Upper lobe of left lung (tissue), 6 donors: ENCODE measurements at regions not wholly inside any gene's neighbourhood (a gene's known extent, or its start where the extent isn't known, plus 50 kb on each side); places are given as distances from the start of the nearest gene placed in this dataset.

Experiments used
- ATAC-seq, 2 donors: fragments of 200-7000 bp; cut with Tn5 transposase; one replicate each; pipeline ENCODE4 v1.9.1; 2022; ENCODE audit warnings: mild to moderate bottlenecking in 2 of 2, moderate library complexity in 2 of 2; ENCODE audit not compliant: low FRiP score in 2 of 2
- DNase-seq, 2 donors: peaks; one replicate each; pipeline ENCODE4 v3.0.0-alpha.2; 2019 to 2020
- H3K27ac ChIP-seq, 4 donors: fragments of 200-600 bp; sonication (generic); one replicate each; pipeline ENCODE4 v1.5.1; 2016 to 2019
- H3K27me3 ChIP-seq, 4 donors: fragments of 200-600 bp; sonication (generic); one replicate each; pipeline ENCODE4 v1.5.1; 2017 to 2019
- H3K36me3 ChIP-seq, 4 donors: fragments of 200-600 bp; sonication (generic); one replicate each; pipeline ENCODE4 v1.5.1; 2016 to 2019
- H3K4me1 ChIP-seq, 4 donors: fragments of 200-600 bp; sonication (generic); one replicate each; pipeline ENCODE4 v1.5.1; 2018 to 2019
- H3K4me3 ChIP-seq, 4 donors: fragments of 200-600 bp; sonication (generic); one replicate each; pipeline ENCODE4 v1.5.1; 2017 to 2019; ENCODE audit warnings: mild to moderate bottlenecking in 2 of 4, moderate library complexity in 1 of 4
- H3K9me3 ChIP-seq, 4 donors: fragments of 200-600 bp; sonication (generic); one replicate each; pipeline ENCODE4 v1.5.1; 2018 to 2019
- CTCF ChIP-seq, 6 experiments: fragments of 450-650 bp in 4 of 6; fragments of 200-600 bp in 2 of 6; sonication (generic) in 2 of 6; IDR thresholded peaks; one replicate each; pipeline ENCODE4 v1.5.1; 2016 to 2019; ENCODE audit warnings: antibody characterized with exemption in 6 of 6
- EP300 ChIP-seq, 4 donors: sonication (generic); formaldehyde crosslinking; IDR thresholded peaks; one replicate each; pipeline ENCODE4 v1.5.1; 2017; ENCODE audit warnings: antibody characterized with exemption in 4 of 4, control low read depth in 2 of 4
- POLR2A ChIP-seq, 4 donors: fragments of 450-650 bp; IDR thresholded peaks; one replicate each; pipeline ENCODE4 v1.5.1; 2016 to 2017; ENCODE audit warnings: antibody characterized with exemption in 4 of 4, mild to moderate bottlenecking in 2 of 4
- POLR2AphosphoS5 ChIP-seq, 2 donors: sonication (generic); formaldehyde crosslinking; IDR thresholded peaks; one replicate each; pipeline ENCODE4 v1.5.1; 2017; ENCODE audit warnings: antibody characterized with exemption in 2 of 2
- WGBS, 2 donors: methylation state at CpG; one replicate each; pipeline ENCODE4 v1.1.5; 2017 to 2018; 5-methylcytosine and 5-hydroxymethylcytosine counted together
- donor health status: DM: no; HTN: no; CAD: no; lungs with moderate emphysema.
- donor health status: DM: no; HTN: yes; CAD: no; lungs with severe emphysema.

DNA sequence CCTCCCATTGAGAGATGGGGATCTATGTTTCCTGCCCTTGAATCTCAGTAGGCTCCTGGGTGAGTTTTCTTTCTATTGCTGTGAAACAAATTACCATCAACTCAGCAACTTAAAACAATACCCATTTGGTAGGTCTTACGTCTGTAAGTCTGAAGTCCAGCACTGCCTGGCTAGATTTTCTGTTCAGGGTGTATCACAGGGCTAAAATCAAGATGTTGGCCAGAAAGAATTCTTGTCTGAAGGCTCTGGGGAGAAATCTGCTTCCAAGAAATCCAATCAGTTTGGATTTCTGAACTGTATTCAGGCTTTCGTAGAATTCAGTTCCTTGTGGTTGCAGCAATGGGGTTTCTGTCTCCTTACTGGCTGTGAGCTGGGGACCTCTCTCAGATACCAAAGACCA, 99.6 kb upstream of the SLC24A3 start:
- Histone ChIP-seq H3K27me3 (no peaks in the 10 kb centered on the region), H3K4me1 (no peaks in the 10 kb centered on the region), H3K9me3 (no peaks in the 10 kb centered on the region), H3K4me3 (no peak overlapping the region), H3K27ac (no peak overlapping the region), H3K36me3 (no peaks in the 10 kb centered on the region)
- ATAC-seq = no peak
- DNase-seq = no peak
- no peak for TF ChIP-seq CTCF (IDR thresholded peaks at IDR 0.05)
- TF ChIP-seq POLR2AphosphoS5 (IDR thresholded peaks at IDR 0.05) = no peak
- no peak for TF ChIP-seq POLR2A (IDR thresholded peaks at IDR 0.05)
- no peak for TF ChIP-seq EP300 (IDR thresholded peaks at IDR 0.05)
- 79 to 82% methylated on average over 2 of the region's 2 CpGs for WGBS, 2 donors

DNA sequence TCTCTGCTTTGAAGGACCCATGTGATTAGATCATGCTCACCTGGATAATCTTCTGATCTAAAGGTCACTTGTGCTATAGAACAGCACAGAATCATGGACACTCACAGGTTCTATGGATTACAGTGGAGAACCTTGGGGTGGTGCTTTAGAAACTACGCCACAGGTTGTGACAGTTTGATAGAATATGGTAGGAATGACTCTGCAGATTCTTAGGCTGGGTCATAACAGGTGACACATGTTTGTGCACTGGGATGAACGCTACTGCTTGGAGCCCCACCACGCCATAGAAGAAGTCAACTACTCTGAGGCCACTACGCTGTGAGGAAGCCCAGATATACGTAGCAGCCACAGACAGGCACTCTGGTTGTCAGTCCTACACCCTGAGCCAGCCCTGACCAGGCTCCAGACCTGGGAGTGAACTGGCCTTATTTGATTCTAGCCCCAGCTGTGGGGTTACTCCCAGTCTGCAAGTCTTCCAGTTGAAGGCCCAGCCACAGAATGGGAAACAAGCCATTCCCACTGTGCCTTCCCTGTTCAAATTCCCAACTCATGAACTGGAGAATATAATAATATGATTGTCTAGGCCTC, 99.0 kb upstream of the SLC24A3 start:
- Histone ChIP-seq H3K4me1 (no peaks in the 10 kb centered on the region), H3K4me3 (no peak overlapping the region), H3K9me3 (no peaks in the 10 kb centered on the region), H3K27me3 (no peaks in the 10 kb centered on the region), H3K36me3 (no peaks in the 10 kb centered on the region), H3K27ac (no peak overlapping the region)
- TF ChIP-seq POLR2AphosphoS5 (IDR thresholded peaks at IDR 0.05) (no peak), CTCF (IDR thresholded peaks at IDR 0.05) (no peak), EP300 (IDR thresholded peaks at IDR 0.05) (no peak), POLR2A (IDR thresholded peaks at IDR 0.05) (no peak)
- ATAC-seq (peak in 1 of 2 donors; percentile 34), DNase-seq (no peak)
- WGBS, 2 donors = 75 to 80% methylated on average over 4 to 5 of the region's 5 CpGs

DNA sequence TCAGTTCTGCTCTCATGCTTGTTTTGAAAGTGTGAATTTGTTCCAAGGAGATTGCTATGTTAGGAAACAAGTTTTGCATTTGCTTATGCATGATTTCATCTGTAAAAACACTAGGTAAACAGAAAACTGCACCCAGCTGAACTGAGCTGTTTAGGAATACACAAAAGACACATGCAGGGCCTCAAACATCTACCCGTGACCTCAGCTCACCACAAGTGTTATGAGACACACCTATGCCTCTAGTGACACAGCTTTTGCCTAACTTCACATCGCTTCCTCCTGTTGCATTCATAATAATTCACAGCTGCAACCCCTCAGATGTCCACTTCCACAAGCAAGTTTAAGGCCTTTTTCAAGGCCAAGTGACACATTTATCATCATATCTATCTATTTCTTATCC, 98.0 kb upstream of the SLC24A3 start:
- 83 to 88% methylated on average over 2 of the region's 2 CpGs for WGBS, 2 donors
- no peaks in the 10 kb centered on the region for H3K27me3 ChIP-seq
- DNase-seq (no peak), ATAC-seq (no peak)
- no peak overlapping the region for H3K4me3 ChIP-seq
- H3K27ac ChIP-seq = no peak overlapping the region
- no peak for TF ChIP-seq CTCF (IDR thresholded peaks at IDR 0.05)
- TF ChIP-seq POLR2A (IDR thresholded peaks at IDR 0.05) = no peak
- TF ChIP-seq POLR2AphosphoS5 (IDR thresholded peaks at IDR 0.05) = no peak
- TF ChIP-seq EP300 (IDR thresholded peaks at IDR 0.05) = no peak
- no peaks in the 10 kb centered on the region for H3K36me3 ChIP-seq
- H3K9me3 ChIP-seq = no peaks in the 10 kb centered on the region
- no peaks in the 10 kb centered on the region for H3K4me1 ChIP-seq

DNA sequence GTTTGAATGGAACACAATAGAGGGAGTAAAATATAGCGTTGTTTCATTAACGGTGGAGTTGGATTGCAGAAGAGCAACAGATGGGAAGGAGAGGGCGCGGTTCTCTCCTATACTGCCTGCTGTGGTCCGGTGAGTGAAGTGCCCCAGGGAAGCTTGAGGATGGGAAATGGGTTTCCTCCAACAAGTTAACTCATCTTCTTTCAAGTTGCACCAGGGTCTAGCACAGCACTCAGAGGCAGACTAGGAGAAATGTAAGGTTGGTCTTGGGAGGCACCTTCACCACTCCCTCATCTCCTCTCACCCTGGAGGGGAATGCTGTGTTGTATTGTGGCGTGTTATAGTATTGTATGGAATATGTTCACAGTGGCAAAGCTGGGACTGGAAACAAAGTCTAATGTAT, 96.9 kb upstream of the SLC24A3 start:
- Histone ChIP-seq H3K27me3 (no peaks in the 10 kb centered on the region), H3K4me3 (no peak overlapping the region), H3K9me3 (no peaks in the 10 kb centered on the region), H3K4me1 (no peaks in the 10 kb centered on the region), H3K27ac (no peak overlapping the region), H3K36me3 (no peaks in the 10 kb centered on the region)
- 93 to 94% methylated on average over 6 of the region's 6 CpGs for WGBS, 2 donors
- no peak for DNase-seq
- ATAC-seq = no peak
- TF ChIP-seq POLR2AphosphoS5 (IDR thresholded peaks at IDR 0.05) (no peak), CTCF (IDR thresholded peaks at IDR 0.05) (no peak), POLR2A (IDR thresholded peaks at IDR 0.05) (no peak), EP300 (IDR thresholded peaks at IDR 0.05) (no peak)

GRCh38 chr20:19120011-19120410, 92.4 kb upstream of the SLC24A3 start:
- ATAC-seq (no peak), DNase-seq (no peak)
- Histone ChIP-seq H3K36me3 (no peaks in the 10 kb centered on the region), H3K27ac (no peak overlapping the region), H3K9me3 (no peaks in the 10 kb centered on the region), H3K27me3 (no peaks in the 10 kb centered on the region), H3K4me3 (no peak overlapping the region), H3K4me1 (no peaks in the 10 kb centered on the region)
- TF ChIP-seq EP300 (IDR thresholded peaks at IDR 0.05) (no peak), CTCF (IDR thresholded peaks at IDR 0.05) (no peak), POLR2A (IDR thresholded peaks at IDR 0.05) (no peak), POLR2AphosphoS5 (IDR thresholded peaks at IDR 0.05) (no peak)
- WGBS, 2 donors = 90% methylated on average over 9 of the region's 9 CpGs
